Small intestine (tissue), 7 donors: ENCODE measurements at regions not wholly inside any gene's neighbourhood (a gene's known extent, or its start where the extent isn't known, plus 50 kb on each side); places are given as distances from the start of the nearest gene placed in this dataset.
A peak's percentile ranks its signal among the peaks of the same experiment; 100 is the strongest.

Experiments used
- DNase-seq, 2 donors: peaks; one replicate each; pipeline versions ENCODE4 v3.0.0 to v3.0.0-alpha.2; 2013
- FAIRE-seq: peaks from 2 replicates; lab custom pipeline; 2012; peaks lifted over from hg19 to GRCh38; lab: Jason Lieb, UNC
- H3K27ac ChIP-seq, 3 donors: one replicate each; pipeline ENCODE4 v1.5.1; 2013; ENCODE audit warnings: low read length in 2 of 3, mild to moderate bottlenecking in 2 of 3, control low read depth in 1 of 3, inconsistent platforms in 1 of 3, low read depth in 1 of 3, moderate library complexity in 1 of 3
- H3K27me3 ChIP-seq, 3 donors: one replicate each; pipeline ENCODE4 v1.6.1; 2013; ENCODE audit warnings: low read length in 3 of 3, inconsistent platforms in 1 of 3; ENCODE audit not compliant: control insufficient read depth in 3 of 3, insufficient read depth in 3 of 3
- H3K36me3 ChIP-seq, 3 donors: one replicate each; pipeline ENCODE4 v1.6.1; 2013; ENCODE audit warnings: low read length in 3 of 3, inconsistent platforms in 1 of 3, low read depth in 1 of 3, mild to moderate bottlenecking in 1 of 3, moderate library complexity in 1 of 3; ENCODE audit not compliant: control insufficient read depth in 3 of 3, insufficient read depth in 2 of 3
- H3K4me1 ChIP-seq, 3 donors: one replicate each; pipeline ENCODE4 v1.6.1; 2013; ENCODE audit warnings: low read length in 2 of 3, inconsistent platforms in 1 of 3, low read depth in 1 of 3, mild to moderate bottlenecking in 1 of 3, moderate library complexity in 1 of 3; ENCODE audit not compliant: control insufficient read depth in 3 of 3, insufficient read depth in 2 of 3
- H3K4me3 ChIP-seq, 3 donors: one replicate each; pipeline ENCODE4 v1.5.1; 2013; ENCODE audit warnings: low read length in 3 of 3, control low read depth in 1 of 3, inconsistent platforms in 1 of 3, low read depth in 1 of 3, mild to moderate bottlenecking in 1 of 3, moderate library complexity in 1 of 3
- H3K9me3 ChIP-seq, 2 donors: one replicate each; pipeline ENCODE4 v1.6.1; 2013; ENCODE audit warnings: low read depth in 1 of 2, low read length in 1 of 2; ENCODE audit not compliant: control insufficient read depth in 2 of 2, insufficient read depth in 1 of 2
- WGBS, 3 donors: extraction: QIAGEN DNeasy Blood & Tissue Kit; methylation state at CpG; one replicate each; pipeline ENCODE4 v1.1.7; 2013; 5-methylcytosine and 5-hydroxymethylcytosine counted together
- donor health status: healthy with polysubstance abuse.
- donor health status: control.
- donor health status: control.
- donor health status: Bipolar disorder and iron deficiency.
- donor health status: healthy.

GRCh38 chr9:4421847-4422246 is 68.4 kb upstream of the SLC1A1 start:
- no peaks in the 10 kb centered on the region for H3K9me3 ChIP-seq
- no peak overlapping the region for H3K27ac ChIP-seq
- DNase-seq (no peak), FAIRE-seq (no peak)
- 85 to 91% (median 87%) methylated on average over 1 of the region's 1 CpG for whole genome bisulfite sequencing, 3 donors
- no peaks in the 10 kb centered on the region for H3K36me3 ChIP-seq
- H3K4me3 ChIP-seq: no peak overlapping the region
- no peaks in the 10 kb centered on the region for H3K27me3 ChIP-seq
- H3K4me1 ChIP-seq: peaks cover 7 to 20% (median 8%) of the 10 kb centered on the region in 3 donors

GRCh38 chr9:4420351-4420750 is 69.9 kb upstream of the SLC1A1 start:
- DNase-seq (no peak), FAIRE-seq (no peak)
- H3K4me1 ChIP-seq: peaks cover 6 to 12% (median 8%) of the 10 kb centered on the region in 3 donors
- no peak overlapping the region for H3K4me3 ChIP-seq
- no peaks in the 10 kb centered on the region for H3K27me3 ChIP-seq
- no peaks in the 10 kb centered on the region for H3K9me3 ChIP-seq
- H3K27ac ChIP-seq: no peak overlapping the region
- H3K36me3 ChIP-seq: no peaks in the 10 kb centered on the region
- WGBS, 3 donors: 49 to 74% (median 58%) methylated on average over 6 of the region's 6 CpGs

GRCh38 chr9:4417578-4418325 is 72.5 kb upstream of the SLC1A1 start:
- DNase-seq: no peak
- WGBS, 3 donors: 61 to 83% (median 67%) methylated on average over 2 of the region's 2 CpGs
- no peaks in the 10 kb centered on the region for H3K36me3 ChIP-seq
- H3K27ac ChIP-seq: no peak overlapping the region
- no peak for FAIRE-seq
- no peaks in the 10 kb centered on the region for H3K27me3 ChIP-seq
- H3K4me3 ChIP-seq: no peak overlapping the region
- no peaks in the 10 kb centered on the region for H3K9me3 ChIP-seq
- H3K4me1 ChIP-seq: peaks cover 0 to 5% (median 1%) of the 10 kb centered on the region in 3 donors

- H3K4me1 ChIP-seq: no peaks in the 10 kb centered on the region
- no peaks in the 10 kb centered on the region for H3K27me3 ChIP-seq
- H3K27ac ChIP-seq: no peak overlapping the region
- FAIRE-seq: no peak
- WGBS, 3 donors: 72 to 91% (median 88%) methylated on average over 1 of the region's 1 CpG
- DNase-seq: no peak
- H3K4me3 ChIP-seq: no peak overlapping the region
- H3K9me3 ChIP-seq: no peaks in the 10 kb centered on the region
- no peaks in the 10 kb centered on the region for H3K36me3 ChIP-seq
Observed at GRCh38 chr9:4416467-4416866, 73.8 kb upstream of the SLC1A1 start.

- FAIRE-seq (no peak), DNase-seq (no peak)
- Histone ChIP-seq H3K36me3 (no peaks in the 10 kb centered on the region), H3K9me3 (no peaks in the 10 kb centered on the region), H3K4me1 (no peaks in the 10 kb centered on the region), H3K27ac (no peak overlapping the region), H3K4me3 (no peak overlapping the region), H3K27me3 (no peaks in the 10 kb centered on the region)
- 80 to 90% (median 86%) methylated on average over 2 of the region's 2 CpGs for WGBS, 3 donors
Observed at GRCh38 chr9:4415281-4415680, 75.0 kb upstream of the SLC1A1 start.

- H3K4me3 ChIP-seq: no peak overlapping the region
- H3K27me3 ChIP-seq: no peaks in the 10 kb centered on the region
- no peaks in the 10 kb centered on the region for H3K9me3 ChIP-seq
- WGBS, 3 donors: 78 to 85% (median 79%) methylated on average over 1 of the region's 1 CpG
- FAIRE-seq (no peak), DNase-seq (no peak)
- no peaks in the 10 kb centered on the region for H3K4me1 ChIP-seq
- no peaks in the 10 kb centered on the region for H3K36me3 ChIP-seq
- no peak overlapping the region for H3K27ac ChIP-seq
Observed at GRCh38 chr9:4413856-4414255, 76.4 kb upstream of the SLC1A1 start.

- no peak overlapping the region for H3K4me3 ChIP-seq
- WGBS, 3 donors: 71 to 91% (median 88%) methylated on average over 3 of the region's 3 CpGs
- H3K4me1 ChIP-seq: peaks cover 0 to 3% (median 0%) of the 10 kb centered on the region in 3 donors
- DNase-seq (no peak), FAIRE-seq (no peak)
- no peaks in the 10 kb centered on the region for H3K36me3 ChIP-seq
- no peak overlapping the region for H3K27ac ChIP-seq
- H3K9me3 ChIP-seq: peaks cover 0 to 12% of the 10 kb centered on the region in 2 donors
- no peaks in the 10 kb centered on the region for H3K27me3 ChIP-seq
Observed at GRCh38 chr9:4404156-4404555, 86.1 kb upstream of the SLC1A1 start.

GRCh38 chr9:4402501-4402900 is 87.8 kb upstream of the SLC1A1 start:
- Histone ChIP-seq H3K9me3 (peaks cover 0 to 12% of the 10 kb centered on the region in 2 donors), H3K4me1 (peaks cover 0 to 3% (median 0%) of the 10 kb centered on the region in 3 donors), H3K27ac (no peak overlapping the region), H3K4me3 (no peak overlapping the region), H3K27me3 (no peaks in the 10 kb centered on the region), H3K36me3 (no peaks in the 10 kb centered on the region)
- DNase-seq (no peak), FAIRE-seq (no peak)

GRCh38 chr9:4400731-4401130 is 89.5 kb upstream of the SLC1A1 start:
- H3K9me3 ChIP-seq: peaks cover 0 to 9% of the 10 kb centered on the region in 2 donors
- DNase-seq (peak; percentile 17 to 54), FAIRE-seq (no peak)
- no peaks in the 10 kb centered on the region for H3K36me3 ChIP-seq
- WGBS, 3 donors: 83 to 93% (median 88%) methylated on average over 3 of the region's 3 CpGs
- H3K27ac ChIP-seq: no peak overlapping the region
- peaks cover 0 to 3% (median 0%) of the 10 kb centered on the region in 3 donors for H3K4me1 ChIP-seq
- no peak overlapping the region for H3K4me3 ChIP-seq
- no peaks in the 10 kb centered on the region for H3K27me3 ChIP-seq
